Testis (tissue), 2 donors: ENCODE measurements at regions not wholly inside any gene's neighbourhood (a gene's known extent, or its start where the extent isn't known, plus 50 kb on each side); places are given as distances from the start of the nearest gene placed in this dataset.

Experiments used
- DNase-seq: peaks from one replicate; pipeline ENCODE4 v3.0.0-alpha.2; 2019
- H3K27ac ChIP-seq, 2 donors: fragments of 200-600 bp; sonication (generic); one replicate each; pipeline ENCODE4 v1.5.1; 2019
- H3K27me3 ChIP-seq: fragments of 200-600 bp; sonication (generic); one replicate; pipeline ENCODE4 v1.5.1; 2019
- H3K36me3 ChIP-seq: fragments of 200-600 bp; sonication (generic); one replicate; pipeline ENCODE4 v1.5.1; 2017; ENCODE audit warnings: low read depth; ENCODE audit errors: missing control alignments
- H3K4me1 ChIP-seq: fragments of 200-600 bp; sonication (generic); one replicate; pipeline ENCODE4 v1.5.1; 2019
- H3K4me3 ChIP-seq, 2 donors: fragments of 200-600 bp; sonication (generic); one replicate each; pipeline ENCODE4 v1.5.1; 2017 to 2019
- H3K9me3 ChIP-seq: fragments of 200-600 bp; sonication (generic); one replicate; pipeline ENCODE4 v1.5.1; 2017
- POLR2A ChIP-seq: fragments of 450-650 bp; IDR thresholded peaks from one replicate; pipeline ENCODE4 v1.6.1; 2017; ENCODE audit warnings: antibody characterized with exemption, mild to moderate bottlenecking, moderate library complexity
- WGBS, 2 donors: methylation state at CpG; one replicate each; pipeline ENCODE4 v1.1.5; 2018; 5-methylcytosine and 5-hydroxymethylcytosine counted together
- intact Hi-C: fragments of 100-400 bp; cut with DNase I; formaldehyde crosslinking; loops from one replicate; pipeline ENCODE4 v1.15.1; 2023; ENCODE audit warnings: low total_unique reads
- TF ChIP-seq, protein P1 (sequence below), 3 experiments: fragments of 450-650 bp in 2 of 3; fragments of 200-600 bp in 1 of 3; sonication (generic) in 1 of 3; IDR thresholded peaks; one replicate each; pipeline ENCODE4 v1.5.1; 2016 to 2019; ENCODE audit warnings: antibody characterized with exemption in 3 of 3, mild to moderate bottlenecking in 2 of 3, moderate library complexity in 1 of 3

DNA sequence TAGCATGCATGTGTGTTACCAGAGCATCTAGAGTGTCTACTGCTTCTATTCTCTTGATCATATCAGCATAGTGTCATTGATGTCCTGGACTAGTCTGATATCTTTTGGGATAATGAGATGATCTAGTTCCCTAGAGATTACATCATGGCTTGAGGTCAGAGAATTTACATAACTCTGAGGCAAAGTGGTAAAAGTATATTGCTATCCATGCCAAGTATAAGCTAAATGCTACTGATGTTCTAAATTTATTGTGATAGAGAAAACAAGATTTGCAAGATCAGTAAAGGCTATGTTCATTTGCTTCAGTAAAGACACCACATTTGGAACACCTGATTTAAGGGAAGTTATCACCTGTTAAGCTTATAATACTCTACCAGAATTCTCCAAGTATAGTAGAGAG lies 280.7 kb upstream of the PSMD7 start:
- Histone ChIP-seq H3K4me1 (no peaks in the 10 kb centered on the region), H3K27ac (no peak overlapping the region), H3K4me3 (no peak overlapping the region), H3K9me3 (no peaks in the 10 kb centered on the region), H3K36me3 (no peaks in the 10 kb centered on the region), H3K27me3 (no peaks in the 10 kb centered on the region)
- no peak for DNase-seq
- no peak for TF ChIP-seq POLR2A
- TF ChIP-seq, protein P1, sequence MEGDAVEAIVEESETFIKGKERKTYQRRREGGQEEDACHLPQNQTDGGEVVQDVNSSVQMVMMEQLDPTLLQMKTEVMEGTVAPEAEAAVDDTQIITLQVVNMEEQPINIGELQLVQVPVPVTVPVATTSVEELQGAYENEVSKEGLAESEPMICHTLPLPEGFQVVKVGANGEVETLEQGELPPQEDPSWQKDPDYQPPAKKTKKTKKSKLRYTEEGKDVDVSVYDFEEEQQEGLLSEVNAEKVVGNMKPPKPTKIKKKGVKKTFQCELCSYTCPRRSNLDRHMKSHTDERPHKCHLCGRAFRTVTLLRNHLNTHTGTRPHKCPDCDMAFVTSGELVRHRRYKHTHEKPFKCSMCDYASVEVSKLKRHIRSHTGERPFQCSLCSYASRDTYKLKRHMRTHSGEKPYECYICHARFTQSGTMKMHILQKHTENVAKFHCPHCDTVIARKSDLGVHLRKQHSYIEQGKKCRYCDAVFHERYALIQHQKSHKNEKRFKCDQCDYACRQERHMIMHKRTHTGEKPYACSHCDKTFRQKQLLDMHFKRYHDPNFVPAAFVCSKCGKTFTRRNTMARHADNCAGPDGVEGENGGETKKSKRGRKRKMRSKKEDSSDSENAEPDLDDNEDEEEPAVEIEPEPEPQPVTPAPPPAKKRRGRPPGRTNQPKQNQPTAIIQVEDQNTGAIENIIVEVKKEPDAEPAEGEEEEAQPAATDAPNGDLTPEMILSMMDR (IDR thresholded peaks at IDR 0.05) = no peak
- intact Hi-C loops = no loop called here

DNA sequence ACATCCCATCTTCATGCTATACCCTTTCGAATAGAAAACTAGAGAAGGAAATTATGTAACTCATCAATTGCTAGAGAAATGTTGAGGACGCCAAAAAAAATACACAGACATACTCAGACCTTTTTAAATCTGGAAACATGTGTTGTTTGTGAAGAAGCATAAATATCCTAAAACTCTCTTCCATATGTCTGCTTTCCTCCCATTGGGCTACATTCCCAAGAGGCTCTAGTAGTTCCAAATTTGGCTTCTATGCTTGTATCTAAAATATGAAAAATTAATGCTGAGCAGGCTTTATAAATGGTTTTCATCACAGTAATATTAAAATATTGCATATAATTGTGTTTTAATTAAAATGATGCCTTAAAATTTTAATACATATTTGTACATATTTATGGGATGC lies 297.9 kb upstream of the PSMD7 start:
- H3K9me3 ChIP-seq = no peaks in the 10 kb centered on the region
- TF ChIP-seq, protein P1 (IDR thresholded peaks at IDR 0.05) = no peak
- TF ChIP-seq POLR2A = no peak
- no peaks in the 10 kb centered on the region for H3K4me1 ChIP-seq
- no peak for DNase-seq
- H3K27me3 ChIP-seq = no peaks in the 10 kb centered on the region
- H3K36me3 ChIP-seq = no peaks in the 10 kb centered on the region
- H3K27ac ChIP-seq = no peak overlapping the region
- WGBS, 2 donors = 53 to 58% methylated on average over 2 of the region's 2 CpGs
- no peak overlapping the region for H3K4me3 ChIP-seq
- intact Hi-C loops = no loop called here

DNA sequence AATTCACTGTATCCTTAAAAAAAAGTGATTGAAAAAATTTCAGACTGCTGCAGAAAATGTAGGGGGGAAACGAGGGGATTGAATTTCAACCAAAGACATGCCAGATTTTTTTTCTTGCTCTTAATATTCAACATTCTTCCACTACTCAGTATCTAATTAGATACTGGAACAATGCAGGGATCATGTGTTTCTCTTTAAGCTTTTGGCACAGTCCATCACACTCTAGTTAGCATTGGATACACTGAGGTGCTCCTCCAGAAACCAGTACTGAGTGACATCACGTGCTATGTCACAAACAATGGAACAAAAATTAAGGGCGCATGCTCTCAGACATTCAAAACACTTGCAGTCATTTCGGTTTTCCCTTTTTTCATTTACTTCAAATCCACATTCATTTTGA lies 298.6 kb upstream of the PSMD7 start:
- TF ChIP-seq, protein P1 (IDR thresholded peaks at IDR 0.05) = no peak
- no peak for TF ChIP-seq POLR2A
- Histone ChIP-seq H3K36me3 (no peaks in the 10 kb centered on the region), H3K27ac (no peak overlapping the region), H3K4me1 (no peaks in the 10 kb centered on the region), H3K27me3 (no peaks in the 10 kb centered on the region), H3K9me3 (no peaks in the 10 kb centered on the region), H3K4me3 (no peak overlapping the region)
- 41 to 44% methylated on average over 4 of the region's 4 CpGs for WGBS, 2 donors
- DNase-seq = no peak
- intact Hi-C loops = no loop called here

DNA sequence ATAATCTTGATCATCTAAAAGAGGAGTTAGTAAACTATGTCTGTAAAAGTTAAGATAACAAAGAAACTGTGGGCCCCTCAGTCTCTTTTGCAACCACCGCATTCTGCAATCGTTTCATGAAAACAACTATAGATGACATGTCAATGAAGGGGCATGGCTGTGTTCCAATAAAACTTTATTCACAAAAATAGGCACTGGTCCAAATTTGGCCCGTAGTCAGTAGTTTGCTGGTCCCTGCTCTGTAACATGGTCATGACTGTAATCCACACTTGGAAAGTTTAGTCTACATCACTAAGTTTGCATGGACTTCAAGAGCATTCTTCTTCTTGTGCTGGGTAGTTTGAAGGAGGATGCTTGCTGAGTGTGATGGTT lies 299.3 kb upstream of the PSMD7 start:
- 57 to 76% methylated on average over 3 of the region's 3 CpGs for WGBS, 2 donors
- Histone ChIP-seq H3K4me1 (no peaks in the 10 kb centered on the region), H3K9me3 (no peaks in the 10 kb centered on the region), H3K4me3 (no peak overlapping the region), H3K27ac (no peak overlapping the region), H3K27me3 (no peaks in the 10 kb centered on the region), H3K36me3 (no peaks in the 10 kb centered on the region)
- no peak for TF ChIP-seq POLR2A
- TF ChIP-seq, protein P1 (IDR thresholded peaks at IDR 0.05) = no peak
- DNase-seq = no peak
- intact Hi-C loops = no loop called here

DNA sequence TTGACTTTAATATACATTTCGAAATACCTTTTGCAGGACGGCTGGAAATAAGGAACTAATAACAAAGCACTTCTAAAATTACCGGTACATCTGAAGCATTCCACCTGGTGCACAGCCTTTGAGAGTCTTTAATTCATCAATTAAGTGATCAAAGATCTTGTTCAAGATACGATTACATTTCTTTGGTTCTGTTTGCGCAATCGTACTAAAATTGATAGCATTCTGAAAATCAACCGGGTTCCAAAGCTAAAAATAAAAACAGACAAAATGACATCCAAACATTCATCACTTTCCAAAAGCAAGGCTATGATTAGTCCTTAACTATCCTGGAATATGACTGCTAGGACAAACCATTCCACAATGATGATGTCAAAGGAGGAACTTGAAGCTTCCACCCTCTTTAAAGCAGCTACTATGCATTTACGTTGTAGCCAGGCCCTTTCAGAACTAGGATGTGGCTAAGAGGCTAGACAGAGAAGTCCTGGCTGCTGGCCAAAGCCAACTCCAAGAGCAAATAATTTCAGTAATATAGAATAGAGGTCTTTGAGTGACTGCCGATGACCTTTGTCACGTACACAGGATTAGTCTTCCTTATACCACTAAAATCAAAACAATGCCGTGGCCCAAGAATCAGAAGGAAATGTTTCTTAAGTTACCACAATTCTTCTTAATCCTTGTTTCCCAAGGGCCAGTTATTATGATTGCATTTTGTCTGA lies 299.8 kb upstream of the PSMD7 start:
- H3K4me3 ChIP-seq = no peak overlapping the region
- TF ChIP-seq POLR2A = no peak
- TF ChIP-seq, protein P1 (IDR thresholded peaks at IDR 0.05) = no peak
- 75 to 82% methylated on average over 11 of the region's 11 CpGs for WGBS, 2 donors
- no peaks in the 10 kb centered on the region for H3K27me3 ChIP-seq
- H3K9me3 ChIP-seq = no peaks in the 10 kb centered on the region
- no peak for DNase-seq
- no peaks in the 10 kb centered on the region for H3K36me3 ChIP-seq
- no peak overlapping the region for H3K27ac ChIP-seq
- no peaks in the 10 kb centered on the region for H3K4me1 ChIP-seq
- intact Hi-C loops = no loop called here
